ENCODE measurements at regions not wholly inside any gene's neighbourhood (a gene's known extent, or its start where the extent isn't known, plus 50 kb on each side); places are given as distances from the start of the nearest gene placed in this dataset.

DNA sequence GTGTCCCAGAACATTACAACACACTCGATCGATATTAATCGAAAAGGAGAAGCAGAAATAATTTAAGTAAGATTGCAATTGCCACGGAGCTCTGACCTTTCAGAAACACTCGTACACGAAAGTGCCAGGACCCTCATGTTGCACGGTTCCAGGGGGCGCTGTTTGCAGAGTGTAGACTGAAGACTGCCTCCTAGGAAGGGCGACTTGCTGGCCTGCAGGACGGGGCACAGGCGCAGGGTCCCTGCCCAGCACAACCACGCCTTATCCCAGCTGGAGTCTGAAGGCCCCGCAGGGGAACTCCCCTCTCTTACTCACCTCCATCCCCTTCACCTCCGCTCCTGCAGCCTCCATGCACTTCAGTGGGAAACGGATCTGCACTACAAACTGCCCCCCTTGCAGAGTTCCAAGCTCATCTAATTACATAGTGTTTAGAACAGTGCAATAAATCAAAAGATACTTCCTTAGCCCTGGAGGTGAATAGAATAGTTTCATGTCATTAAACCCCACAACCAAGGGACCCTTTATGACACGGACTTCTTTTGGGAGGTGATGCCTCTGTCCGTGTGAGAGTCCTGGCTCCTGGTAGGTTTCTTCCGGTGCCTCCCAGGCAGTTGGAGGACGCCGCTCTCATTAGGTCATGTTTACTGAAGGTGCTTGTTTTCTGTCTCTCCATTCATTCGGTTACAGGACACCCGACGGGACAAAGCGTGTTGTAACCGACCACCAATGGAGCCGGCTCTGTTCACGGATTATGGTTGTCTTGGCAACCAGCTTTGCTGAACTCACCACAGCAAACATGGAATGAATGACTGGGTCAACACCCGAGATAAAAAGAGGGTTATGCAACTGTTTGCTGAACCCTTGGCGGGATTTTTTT is 262.2 kb downstream of the BAMBI start:
- no peaks in the 10 kb centered on the region for H3K36me3 Mint-ChIP-seq
- Histone ChIP-seq H3K9ac (ENCODE audit: insufficient read depth, low read length, poor library complexity, severe bottlenecking) (no peak overlapping the region), H4K20me1 (ENCODE audit: insufficient read depth, low read length) (no peaks in the 10 kb centered on the region), H3K79me2 (ENCODE audit: insufficient read depth, low read length) (no peaks in the 10 kb centered on the region), H3K4me1 (ENCODE audit: control insufficient read depth in 1 of 2, insufficient read depth in 2 of 2, low read length in 2 of 2) (no peaks in the 10 kb centered on the region), H3K27ac (ENCODE audit: low read depth in 1 of 2, low read length in 2 of 2) (no peak overlapping the region), H3K4me3 (replicated peaks in 1 of 3; ENCODE audit: low read depth in 2 of 3, low read length in 3 of 3) (no peak overlapping the region), H2AFZ (ENCODE audit: insufficient read depth, low read depth, low read length, poor library complexity, severe bottlenecking) (no peak overlapping the region), H3K27me3 (ENCODE audit: control insufficient read depth in 2 of 2, insufficient read depth in 2 of 2, low read length in 2 of 2) (no peaks in the 10 kb centered on the region), H3K4me2 (replicated peaks; ENCODE audit: extremely low read depth, low read length, poor library complexity, severe bottlenecking) (no peak overlapping the region), H3K9me3 (replicated peaks in 1 of 2; ENCODE audit: control insufficient read depth in 1 of 2, insufficient read depth in 1 of 2, low read length in 2 of 2) (no peaks in the 10 kb centered on the region), H3K36me3 (replicated peaks in 1 of 2; ENCODE audit: control insufficient read depth in 1 of 2, insufficient read depth in 2 of 2, low read length in 2 of 2) (no peaks in the 10 kb centered on the region)
- WGBS (ENCODE audit: insufficient coverage) = 75% methylated on average over 19 of the region's 29 CpGs
- intact Hi-C loops (cut with micrococcal nuclease) = no loop called here
- TF ChIP-seq, protein P1, sequence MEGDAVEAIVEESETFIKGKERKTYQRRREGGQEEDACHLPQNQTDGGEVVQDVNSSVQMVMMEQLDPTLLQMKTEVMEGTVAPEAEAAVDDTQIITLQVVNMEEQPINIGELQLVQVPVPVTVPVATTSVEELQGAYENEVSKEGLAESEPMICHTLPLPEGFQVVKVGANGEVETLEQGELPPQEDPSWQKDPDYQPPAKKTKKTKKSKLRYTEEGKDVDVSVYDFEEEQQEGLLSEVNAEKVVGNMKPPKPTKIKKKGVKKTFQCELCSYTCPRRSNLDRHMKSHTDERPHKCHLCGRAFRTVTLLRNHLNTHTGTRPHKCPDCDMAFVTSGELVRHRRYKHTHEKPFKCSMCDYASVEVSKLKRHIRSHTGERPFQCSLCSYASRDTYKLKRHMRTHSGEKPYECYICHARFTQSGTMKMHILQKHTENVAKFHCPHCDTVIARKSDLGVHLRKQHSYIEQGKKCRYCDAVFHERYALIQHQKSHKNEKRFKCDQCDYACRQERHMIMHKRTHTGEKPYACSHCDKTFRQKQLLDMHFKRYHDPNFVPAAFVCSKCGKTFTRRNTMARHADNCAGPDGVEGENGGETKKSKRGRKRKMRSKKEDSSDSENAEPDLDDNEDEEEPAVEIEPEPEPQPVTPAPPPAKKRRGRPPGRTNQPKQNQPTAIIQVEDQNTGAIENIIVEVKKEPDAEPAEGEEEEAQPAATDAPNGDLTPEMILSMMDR (IDR thresholded peaks at IDR 0.05) = no peak
- no peak for DNase-seq
- peak overlapping the region in 1 of 7 donors; percentile 3 for H3K27ac Mint-ChIP-seq
- no peaks in the 10 kb centered on the region for H3K4me1 Mint-ChIP-seq
- H3K27me3 Mint-ChIP-seq (ENCODE audit: low read depth in 3 of 3) = peaks cover 0 to 10% (median 6%) of the 10 kb centered on the region in 3 donors
- H3K9me3 Mint-ChIP-seq = peaks cover 0 to 12% (median under 1%) of the 10 kb centered on the region in 7 donors
- H3K4me3 Mint-ChIP-seq = no peak overlapping the region

DNA sequence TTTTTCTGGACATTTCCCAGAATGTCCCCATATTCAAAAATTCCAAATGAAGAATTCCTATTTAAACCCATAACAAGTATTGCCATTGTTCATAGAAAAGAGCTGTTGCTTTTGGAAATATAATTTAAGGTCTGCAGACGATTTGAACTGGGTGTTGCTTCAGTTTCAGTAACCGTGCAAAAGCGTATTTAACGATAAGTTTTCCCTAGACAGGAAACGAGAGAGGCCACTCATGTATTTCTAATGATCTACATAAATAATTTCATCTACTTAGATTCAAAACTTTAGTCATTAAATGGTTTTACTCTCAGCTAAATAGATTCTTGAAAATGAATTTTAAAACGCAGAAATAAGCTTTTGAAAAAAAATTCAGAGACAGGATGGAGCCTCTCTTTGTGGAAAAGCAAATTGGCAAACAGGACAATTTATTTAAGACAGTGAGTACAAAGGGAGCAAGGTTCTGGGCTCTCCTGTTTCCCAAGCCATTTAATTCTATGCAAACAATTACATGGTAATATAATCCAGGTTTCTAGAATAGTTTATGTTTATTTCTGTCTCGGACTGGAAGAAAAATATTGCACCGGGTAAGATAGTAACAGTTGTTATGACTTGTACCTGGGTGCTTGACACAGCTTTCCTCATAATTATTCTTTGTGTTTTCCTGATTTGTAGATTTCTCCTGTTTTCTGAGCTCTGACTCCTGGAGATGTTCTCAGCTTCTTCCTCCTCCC is 263.0 kb downstream of the BAMBI start:
- Histone ChIP-seq H3K36me3 (replicated peaks in 1 of 2; ENCODE audit: control insufficient read depth in 1 of 2, insufficient read depth in 2 of 2, low read length in 2 of 2) (no peaks in the 10 kb centered on the region), H3K9me3 (replicated peaks in 1 of 2; ENCODE audit: control insufficient read depth in 1 of 2, insufficient read depth in 1 of 2, low read length in 2 of 2) (no peaks in the 10 kb centered on the region), H3K27me3 (ENCODE audit: control insufficient read depth in 2 of 2, insufficient read depth in 2 of 2, low read length in 2 of 2) (peaks cover 0 to 2% of the 10 kb centered on the region in 2 donors), H3K4me1 (ENCODE audit: control insufficient read depth in 1 of 2, insufficient read depth in 2 of 2, low read length in 2 of 2) (no peaks in the 10 kb centered on the region), H3K27ac (ENCODE audit: low read depth in 1 of 2, low read length in 2 of 2) (no peak overlapping the region), H3K4me3 (replicated peaks in 1 of 3; ENCODE audit: low read depth in 2 of 3, low read length in 3 of 3) (no peak overlapping the region), H4K20me1 (ENCODE audit: insufficient read depth, low read length) (no peaks in the 10 kb centered on the region), H3K9ac (ENCODE audit: insufficient read depth, low read length, poor library complexity, severe bottlenecking) (no peak overlapping the region), H3K79me2 (ENCODE audit: insufficient read depth, low read length) (no peaks in the 10 kb centered on the region), H3K4me2 (replicated peaks; ENCODE audit: extremely low read depth, low read length, poor library complexity, severe bottlenecking) (no peak overlapping the region), H2AFZ (ENCODE audit: insufficient read depth, low read depth, low read length, poor library complexity, severe bottlenecking) (no peak overlapping the region)
- H3K27me3 Mint-ChIP-seq (ENCODE audit: low read depth in 3 of 3) = peaks cover 0 to 10% (median 6%) of the 10 kb centered on the region in 3 donors
- DNase-seq = no peak
- intact Hi-C loops (cut with micrococcal nuclease) = no loop called here
- H3K4me3 Mint-ChIP-seq = no peak overlapping the region
- no CpG with 5 or more reads among the region's 8 CpGs for WGBS (ENCODE audit: insufficient coverage)
- TF ChIP-seq, protein P1 (IDR thresholded peaks at IDR 0.05) = no peak
- peaks cover 0 to 8% (median under 1%) of the 10 kb centered on the region in 7 donors for H3K9me3 Mint-ChIP-seq
- H3K36me3 Mint-ChIP-seq = no peaks in the 10 kb centered on the region
- no peaks in the 10 kb centered on the region for H3K4me1 Mint-ChIP-seq
- H3K27ac Mint-ChIP-seq = peak overlapping the region in 1 of 7 donors; percentile 68
